ENCODE measurements at regions not wholly inside any gene's neighbourhood (a gene's known extent, or its start where the extent isn't known, plus 50 kb on each side); places are given as distances from the start of the nearest gene placed in this dataset.

DNA sequence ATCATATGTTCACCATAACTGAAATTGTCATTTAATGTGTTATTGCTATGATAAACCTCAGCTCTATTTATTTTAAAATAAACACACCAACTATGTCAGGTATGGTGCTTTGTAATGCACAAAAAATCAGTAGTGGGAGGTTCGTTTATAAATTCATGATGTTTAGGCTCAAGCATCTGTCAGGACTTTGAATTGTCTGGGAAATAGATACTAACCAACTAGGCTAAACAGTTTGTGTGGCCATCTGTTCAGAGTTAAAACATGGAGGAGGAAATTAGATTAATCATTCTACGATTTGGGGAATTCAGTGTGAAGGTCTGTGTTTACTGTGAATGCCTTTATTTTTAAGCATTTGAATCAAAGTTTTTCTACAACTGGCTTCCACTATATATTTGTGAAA is 212.6 kb upstream of the FZD8 start:
- ATAC-seq (ENCODE audit: insufficient read depth, low FRiP score) (no peak), DNase-seq (no peak)
- Histone ChIP-seq H3K27ac (ENCODE audit: low read depth in 1 of 2, low read length in 1 of 2) (no peak overlapping the region), H3K9me3 (ENCODE audit: control insufficient read depth in 4 of 4, insufficient read depth in 3 of 4, low read length in 3 of 4) (peaks cover 0 to 1% (median 0%) of the 10 kb centered on the region in 4 donors), H3K9ac (ENCODE audit: insufficient read depth in 1 of 2, low read length in 2 of 2) (no peak overlapping the region), H3K4me1 (ENCODE audit: control insufficient read depth in 5 of 5, insufficient read depth in 5 of 5, low read length in 5 of 5) (peaks cover 0 to 3% (median 0%) of the 10 kb centered on the region in 5 donors), H3K4me3 (no peak overlapping the region), H3K27me3 (ENCODE audit: control insufficient read depth in 3 of 3, insufficient read depth in 3 of 3, low read length in 2 of 3) (no peaks in the 10 kb centered on the region), H3K36me3 (ENCODE audit: control insufficient read depth in 4 of 4, insufficient read depth in 4 of 4, low read length in 4 of 4) (no peaks in the 10 kb centered on the region)
- no peak for TF ChIP-seq CTCF (IDR thresholded peaks at IDR 0.05; ENCODE audit: control extremely low read depth, extremely low read depth)
- 77 to 79% methylated on average over 2 of the region's 2 CpGs for WGBS, 2 donors

DNA sequence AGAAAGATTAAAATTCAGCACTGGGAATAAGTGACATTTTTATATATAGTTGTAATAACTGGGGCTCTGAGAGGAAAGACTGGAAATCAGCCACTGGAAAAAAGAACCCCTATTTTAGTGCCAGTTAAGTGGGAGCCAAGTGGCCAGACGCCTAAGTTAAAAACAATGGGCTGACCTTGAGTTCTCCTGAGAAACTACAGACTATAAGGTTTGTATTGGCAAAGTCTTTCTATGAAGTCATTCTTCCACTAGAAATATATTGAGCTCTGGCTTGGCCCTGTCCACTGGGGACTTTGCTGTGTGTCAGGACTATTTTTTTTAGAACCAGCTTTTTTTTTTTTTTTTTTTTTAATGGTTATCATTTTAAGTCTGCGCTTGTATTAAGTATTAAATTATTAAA is 210.6 kb upstream of the FZD8 start:
- no peak for DNase-seq
- 80 to 93% methylated on average over 2 of the region's 2 CpGs for WGBS, 2 donors
- no peak overlapping the region for H3K4me3 ChIP-seq
- peaks cover 0 to 3% (median 0%) of the 10 kb centered on the region in 5 donors for H3K4me1 ChIP-seq (ENCODE audit: control insufficient read depth in 5 of 5, insufficient read depth in 5 of 5, low read length in 5 of 5)
- H3K36me3 ChIP-seq (ENCODE audit: control insufficient read depth in 4 of 4, insufficient read depth in 4 of 4, low read length in 4 of 4) = no peaks in the 10 kb centered on the region
- no peak for ATAC-seq (ENCODE audit: insufficient read depth, low FRiP score)
- no peak overlapping the region for H3K27ac ChIP-seq (ENCODE audit: low read depth in 1 of 2, low read length in 1 of 2)
- no peak overlapping the region for H3K9ac ChIP-seq (ENCODE audit: insufficient read depth in 1 of 2, low read length in 2 of 2)
- TF ChIP-seq CTCF (IDR thresholded peaks at IDR 0.05; ENCODE audit: control extremely low read depth, extremely low read depth) = no peak
- no peaks in the 10 kb centered on the region for H3K9me3 ChIP-seq (ENCODE audit: control insufficient read depth in 4 of 4, insufficient read depth in 3 of 4, low read length in 3 of 4)
- peaks cover 0 to under 1% (median 0%) of the 10 kb centered on the region in 3 donors for H3K27me3 ChIP-seq (ENCODE audit: control insufficient read depth in 3 of 3, insufficient read depth in 3 of 3, low read length in 2 of 3)

GRCh38 chr10:35848412-35848811 is 206.3 kb upstream of the FZD8 start:
- ATAC-seq (ENCODE audit: insufficient read depth, low FRiP score) (no peak), DNase-seq (no peak)
- H3K36me3 ChIP-seq (ENCODE audit: control insufficient read depth in 4 of 4, insufficient read depth in 4 of 4, low read length in 4 of 4) = no peaks in the 10 kb centered on the region
- no peak overlapping the region for H3K4me3 ChIP-seq
- H3K9ac ChIP-seq (ENCODE audit: insufficient read depth in 1 of 2, low read length in 2 of 2) = no peak overlapping the region
- H3K4me1 ChIP-seq (ENCODE audit: control insufficient read depth in 5 of 5, insufficient read depth in 5 of 5, low read length in 5 of 5) = peaks cover 0 to 12% (median 3%) of the 10 kb centered on the region in 5 donors
- 77 to 81% methylated on average over 5 of the region's 5 CpGs for WGBS, 2 donors
- TF ChIP-seq CTCF (IDR thresholded peaks at IDR 0.05; ENCODE audit: control extremely low read depth, extremely low read depth) = no peak
- no peak overlapping the region for H3K27ac ChIP-seq (ENCODE audit: low read depth in 1 of 2, low read length in 1 of 2)
- no peaks in the 10 kb centered on the region for H3K9me3 ChIP-seq (ENCODE audit: control insufficient read depth in 4 of 4, insufficient read depth in 3 of 4, low read length in 3 of 4)
- peaks cover 0 to 3% (median 0%) of the 10 kb centered on the region in 3 donors for H3K27me3 ChIP-seq (ENCODE audit: control insufficient read depth in 3 of 3, insufficient read depth in 3 of 3, low read length in 2 of 3)

DNA sequence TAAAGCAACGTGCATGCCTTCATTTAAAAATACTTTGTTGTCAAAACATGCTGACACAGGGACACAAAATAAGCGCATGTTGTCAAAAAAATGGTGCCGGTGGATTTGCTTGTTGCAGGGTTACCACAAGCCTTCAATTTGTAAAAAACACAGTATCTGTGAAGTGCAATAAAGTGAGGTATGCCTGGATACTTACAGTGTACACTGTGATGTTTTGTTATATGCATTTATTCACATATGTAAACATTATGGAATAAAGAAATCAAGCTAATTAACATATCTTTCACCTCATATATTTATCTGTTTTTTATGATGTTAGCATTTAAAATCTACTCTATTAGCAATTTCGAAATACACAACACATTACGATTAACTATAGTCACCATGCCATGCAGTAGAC is 202.6 kb upstream of the FZD8 start:
- 90 to 93% methylated on average over 5 of the region's 5 CpGs for WGBS, 2 donors
- ATAC-seq (ENCODE audit: insufficient read depth, low FRiP score) (no peak), DNase-seq (peak in 2 of 3 donors; percentile 16 to 49)
- no peak overlapping the region for H3K9ac ChIP-seq (ENCODE audit: insufficient read depth in 1 of 2, low read length in 2 of 2)
- H3K9me3 ChIP-seq (ENCODE audit: control insufficient read depth in 4 of 4, insufficient read depth in 3 of 4, low read length in 3 of 4) = no peaks in the 10 kb centered on the region
- H3K4me1 ChIP-seq (ENCODE audit: control insufficient read depth in 5 of 5, insufficient read depth in 5 of 5, low read length in 5 of 5) = peaks cover 0 to 14% (median 0%) of the 10 kb centered on the region in 5 donors
- no peak overlapping the region for H3K4me3 ChIP-seq
- no peak overlapping the region for H3K27ac ChIP-seq (ENCODE audit: low read depth in 1 of 2, low read length in 1 of 2)
- no peak for TF ChIP-seq CTCF (IDR thresholded peaks at IDR 0.05; ENCODE audit: control extremely low read depth, extremely low read depth)
- H3K36me3 ChIP-seq (ENCODE audit: control insufficient read depth in 4 of 4, insufficient read depth in 4 of 4, low read length in 4 of 4) = no peaks in the 10 kb centered on the region
- H3K27me3 ChIP-seq (ENCODE audit: control insufficient read depth in 3 of 3, insufficient read depth in 3 of 3, low read length in 2 of 3) = peaks cover 0 to 3% (median 0%) of the 10 kb centered on the region in 3 donors
